ENCODE measurements at regions not wholly inside any gene's neighbourhood (a gene's known extent, or its start where the extent isn't known, plus 50 kb on each side); places are given as distances from the start of the nearest gene placed in this dataset.
"Not testable (repeated sequence)": the region's sequence is repeated elsewhere in the genome, so short reads cannot be mapped to it uniquely, and the experiment has no call there.

DNA sequence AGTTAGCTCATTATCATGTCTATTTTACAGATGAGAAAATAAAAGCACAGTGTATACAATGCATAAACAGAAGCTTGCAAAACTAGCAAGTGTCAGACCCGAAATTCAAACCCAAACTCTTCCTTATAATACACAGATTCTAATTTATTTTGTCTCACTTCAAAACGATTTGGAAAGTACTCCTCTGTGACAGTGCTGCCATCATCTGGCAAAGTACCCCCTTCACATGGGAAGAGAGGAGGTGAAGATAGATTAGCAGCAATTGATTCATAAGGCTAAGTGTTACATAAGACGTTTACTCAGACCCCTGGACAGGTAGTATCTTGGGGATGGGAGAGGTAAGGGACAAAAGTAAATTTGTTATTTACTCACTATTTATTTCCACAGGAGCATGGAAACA lies 744.0 kb upstream of the SGO1 start:
- H3K27ac ChIP-seq (ENCODE audit: low read length): no peak overlapping the region
- WGBS (ENCODE audit: insufficient coverage): no CpG with 5 or more reads among the region's 3 CpGs
- peaks cover 5% of the 10 kb centered on the region for H3K9me3 ChIP-seq (replicated peaks; ENCODE audit: control insufficient read depth, low read depth, low read length)
- no peak for DNase-seq
- H3K36me3 ChIP-seq (ENCODE audit: control insufficient read depth, insufficient read depth, low read length): no peaks in the 10 kb centered on the region
- H3K4me3 ChIP-seq (ENCODE audit: low read length): no peak overlapping the region
- no peaks in the 10 kb centered on the region for H3K4me1 ChIP-seq (ENCODE audit: control insufficient read depth, insufficient read depth, low read length)
- no peaks in the 10 kb centered on the region for H3K27me3 ChIP-seq (ENCODE audit: control insufficient read depth, insufficient read depth, low read length)

DNA sequence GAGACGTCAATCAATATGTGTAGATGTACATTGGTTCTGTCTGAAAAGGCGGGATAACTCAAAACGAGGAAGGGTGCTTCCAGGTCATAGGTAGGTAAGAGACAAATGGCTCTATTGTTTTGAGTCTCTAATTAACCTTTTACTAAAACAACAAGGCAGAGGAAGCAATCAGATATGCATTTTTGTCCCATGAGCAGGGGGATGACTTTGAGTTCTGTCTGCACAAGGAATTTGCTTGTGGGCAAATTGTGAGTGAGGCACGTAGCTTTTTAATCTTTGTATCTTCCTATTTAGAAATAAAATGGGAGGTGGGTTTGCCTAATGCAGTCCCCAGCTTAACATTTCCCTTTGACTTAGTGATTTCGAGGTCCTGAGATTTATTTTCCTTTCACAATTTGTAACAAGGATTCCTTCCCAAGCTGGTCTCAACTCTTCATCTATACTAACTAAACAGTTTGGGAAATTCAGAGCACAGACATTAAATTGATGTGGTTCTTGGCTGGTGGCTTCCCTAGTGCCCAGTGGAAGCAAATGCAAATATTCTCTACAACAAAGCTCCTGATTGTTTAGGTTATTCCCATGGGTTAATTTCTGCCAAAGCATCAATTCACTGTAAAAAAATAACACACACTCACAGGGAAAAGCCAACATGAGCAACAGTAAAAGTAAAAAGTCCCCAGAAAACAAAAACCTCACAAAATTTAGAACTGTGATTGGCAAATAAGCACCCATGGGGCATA lies 738.8 kb upstream of the SGO1 start:
- H3K9me3 ChIP-seq (replicated peaks; ENCODE audit: control insufficient read depth, low read depth, low read length): peaks cover 3% of the 10 kb centered on the region
- no peak overlapping the region for H3K27ac ChIP-seq (ENCODE audit: low read length)
- no peak for DNase-seq
- H3K27me3 ChIP-seq (ENCODE audit: control insufficient read depth, insufficient read depth, low read length): no peaks in the 10 kb centered on the region
- H3K4me3 ChIP-seq (ENCODE audit: low read length): no peak overlapping the region
- no peaks in the 10 kb centered on the region for H3K36me3 ChIP-seq (ENCODE audit: control insufficient read depth, insufficient read depth, low read length)
- no peaks in the 10 kb centered on the region for H3K4me1 ChIP-seq (ENCODE audit: control insufficient read depth, insufficient read depth, low read length)
- WGBS (ENCODE audit: insufficient coverage): no CpG with 5 or more reads among the region's 5 CpGs

DNA sequence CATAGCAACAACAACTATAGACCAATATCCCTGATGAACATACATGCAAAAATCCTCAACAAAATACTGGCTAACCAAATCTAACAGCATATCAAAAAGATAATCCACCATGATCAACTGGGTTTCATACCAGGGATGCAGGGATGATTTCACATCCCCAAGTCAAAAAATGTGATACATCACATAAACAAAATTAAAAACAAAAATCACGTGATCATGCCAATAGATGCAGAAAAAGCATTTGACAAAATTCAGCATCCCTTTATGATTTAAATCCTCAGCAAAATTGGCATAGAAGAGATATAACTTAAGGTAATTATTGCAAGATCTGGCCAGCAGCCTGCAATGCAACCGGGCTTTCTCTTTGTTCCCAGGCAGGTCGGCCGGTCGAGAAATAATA lies 735.1 kb upstream of the SGO1 start:
- H3K36me3 ChIP-seq (ENCODE audit: control insufficient read depth, insufficient read depth, low read length): not testable (repeated sequence)

DNA sequence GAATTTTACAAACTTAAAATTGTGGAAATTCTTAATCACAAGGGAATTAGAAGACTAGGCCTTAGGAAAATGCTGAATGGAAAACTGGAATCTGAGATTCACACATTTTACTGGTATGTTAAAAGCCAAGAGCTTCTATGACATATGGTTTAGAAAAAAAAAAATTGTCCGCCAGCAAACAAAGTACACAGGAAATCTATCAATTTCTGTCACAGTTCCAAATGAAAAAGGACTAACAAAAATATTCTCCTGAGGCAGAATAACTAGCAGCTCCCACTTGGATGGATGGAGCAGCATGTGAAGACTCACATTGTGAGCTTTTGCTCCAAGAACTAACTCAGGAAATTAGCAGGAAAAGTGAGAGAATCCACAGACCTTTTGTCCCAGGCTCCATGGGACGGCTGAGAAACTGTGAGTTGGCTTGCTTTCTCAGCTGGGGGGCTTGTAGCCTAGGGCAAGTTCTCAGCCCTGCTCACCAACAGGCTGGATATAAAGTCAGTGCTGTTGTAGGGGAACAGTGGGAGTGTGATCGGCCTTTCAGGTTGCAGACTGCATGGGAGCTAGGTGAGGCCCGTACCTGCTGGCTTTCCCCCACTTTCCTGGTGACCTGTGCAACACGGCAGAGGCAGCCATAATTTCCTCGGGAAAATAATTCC lies 731.1 kb upstream of the SGO1 start:
- no peaks in the 10 kb centered on the region for H3K27me3 ChIP-seq (ENCODE audit: control insufficient read depth, insufficient read depth, low read length)
- H3K4me3 ChIP-seq (ENCODE audit: low read length): no peak overlapping the region
- DNase-seq: peak; percentile 91
- H3K4me1 ChIP-seq (ENCODE audit: control insufficient read depth, insufficient read depth, low read length): no peaks in the 10 kb centered on the region
- H3K27ac ChIP-seq (ENCODE audit: low read length): no peak overlapping the region
- H3K9me3 ChIP-seq (replicated peaks; ENCODE audit: control insufficient read depth, low read depth, low read length): peaks cover 2% of the 10 kb centered on the region
- no peaks in the 10 kb centered on the region for H3K36me3 ChIP-seq (ENCODE audit: control insufficient read depth, insufficient read depth, low read length)
- 65% methylated on average over 5 of the region's 6 CpGs for WGBS (ENCODE audit: insufficient coverage)

More for the DNA sequence above, 735.1 kb upstream of the SGO1 start:
- not testable (repeated sequence) for H3K27me3 ChIP-seq (ENCODE audit: control insufficient read depth, insufficient read depth, low read length); H3K9me3 ChIP-seq (replicated peaks; ENCODE audit: control insufficient read depth, low read depth, low read length); H3K4me3 ChIP-seq (ENCODE audit: low read length); DNase-seq; H3K4me1 ChIP-seq (ENCODE audit: control insufficient read depth, insufficient read depth, low read length); H3K27ac ChIP-seq (ENCODE audit: low read length)
- no CpG with 5 or more reads among the region's 5 CpGs for WGBS (ENCODE audit: insufficient coverage)

DNA sequence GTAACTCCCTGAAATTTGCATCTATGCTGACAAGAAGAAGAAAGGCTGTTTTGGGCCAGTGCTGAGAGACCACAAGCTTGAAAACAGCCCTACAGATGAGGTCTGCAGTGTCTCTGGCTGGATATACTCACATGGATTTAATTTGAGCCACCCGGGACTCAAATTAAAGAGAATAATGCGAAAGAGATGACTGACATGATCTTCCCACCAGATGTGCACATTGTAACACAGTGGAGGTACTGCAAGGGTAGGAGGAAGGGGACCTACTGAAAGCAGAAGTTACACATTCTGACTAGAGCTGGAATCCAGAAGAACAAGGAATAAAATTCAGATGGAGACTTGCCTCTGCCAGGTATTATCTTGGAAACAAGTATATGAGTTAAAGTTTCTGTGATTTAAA lies 728.3 kb upstream of the SGO1 start:
- H3K4me3 ChIP-seq (ENCODE audit: low read length): no peak overlapping the region
- no peaks in the 10 kb centered on the region for H3K27me3 ChIP-seq (ENCODE audit: control insufficient read depth, insufficient read depth, low read length)
- H3K9me3 ChIP-seq (replicated peaks; ENCODE audit: control insufficient read depth, low read depth, low read length): peaks cover 2% of the 10 kb centered on the region
- H3K27ac ChIP-seq (ENCODE audit: low read length): peak overlapping the region; percentile 47
- WGBS (ENCODE audit: insufficient coverage): 29% methylated on average over 1 of the region's 2 CpGs
- peak; percentile 98 for DNase-seq
- no peaks in the 10 kb centered on the region for H3K4me1 ChIP-seq (ENCODE audit: control insufficient read depth, insufficient read depth, low read length)
- H3K36me3 ChIP-seq (ENCODE audit: control insufficient read depth, insufficient read depth, low read length): no peaks in the 10 kb centered on the region

DNA sequence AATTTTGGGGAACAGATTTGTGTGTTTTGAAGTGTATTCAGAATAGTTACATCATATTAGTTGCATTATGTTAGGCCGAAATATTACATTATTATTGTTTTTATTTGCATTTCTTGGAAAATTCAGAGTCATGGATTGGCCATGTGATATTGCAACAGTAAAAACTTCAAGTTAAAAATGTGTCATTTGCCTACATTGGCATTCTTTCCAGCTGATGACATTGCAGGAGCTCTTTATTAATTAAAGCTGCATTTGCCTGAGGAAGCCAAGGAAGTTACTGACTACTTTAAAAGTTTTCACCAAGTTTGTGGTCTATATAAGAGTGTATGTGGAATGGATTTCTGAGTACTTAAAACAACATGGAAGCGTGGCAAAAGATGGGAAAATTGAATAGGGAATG lies 726.4 kb upstream of the SGO1 start:
- H3K27ac ChIP-seq (ENCODE audit: low read length): no peak overlapping the region
- no CpG with 5 or more reads among the region's 2 CpGs for WGBS (ENCODE audit: insufficient coverage)
- H3K9me3 ChIP-seq (replicated peaks; ENCODE audit: control insufficient read depth, low read depth, low read length): no peaks in the 10 kb centered on the region
- DNase-seq: no peak
- no peaks in the 10 kb centered on the region for H3K36me3 ChIP-seq (ENCODE audit: control insufficient read depth, insufficient read depth, low read length)
- H3K4me3 ChIP-seq (ENCODE audit: low read length): no peak overlapping the region
- no peaks in the 10 kb centered on the region for H3K27me3 ChIP-seq (ENCODE audit: control insufficient read depth, insufficient read depth, low read length)
- H3K4me1 ChIP-seq (ENCODE audit: control insufficient read depth, insufficient read depth, low read length): no peaks in the 10 kb centered on the region

DNA sequence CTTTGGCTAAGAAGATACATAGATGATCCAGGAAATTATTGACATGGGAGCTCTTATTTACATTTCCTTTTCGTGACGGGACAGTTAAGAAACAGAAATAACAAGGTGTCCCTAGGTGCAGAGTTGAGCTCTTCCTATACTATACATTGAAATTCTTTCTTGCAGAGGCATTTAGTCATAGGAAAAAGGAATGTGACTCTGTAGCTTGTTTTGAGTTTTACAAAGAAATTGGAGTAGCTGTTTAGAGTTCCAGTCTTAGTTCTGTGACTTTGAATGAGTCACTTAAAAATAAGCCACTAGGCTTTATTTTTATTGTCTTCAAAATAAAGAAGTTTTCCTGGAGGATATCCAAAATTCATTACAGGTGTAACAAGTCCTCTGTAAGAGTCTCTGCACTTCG lies 723.5 kb upstream of the SGO1 start:
- Histone ChIP-seq H3K4me1 (ENCODE audit: control insufficient read depth, insufficient read depth, low read length) (no peaks in the 10 kb centered on the region), H3K36me3 (ENCODE audit: control insufficient read depth, insufficient read depth, low read length) (no peaks in the 10 kb centered on the region), H3K4me3 (ENCODE audit: low read length) (no peak overlapping the region), H3K27me3 (ENCODE audit: control insufficient read depth, insufficient read depth, low read length) (no peaks in the 10 kb centered on the region), H3K9me3 (replicated peaks; ENCODE audit: control insufficient read depth, low read depth, low read length) (no peaks in the 10 kb centered on the region), H3K27ac (ENCODE audit: low read length) (no peak overlapping the region)
- DNase-seq: no peak
- no CpG with 5 or more reads among the region's 3 CpGs for WGBS (ENCODE audit: insufficient coverage)

DNA sequence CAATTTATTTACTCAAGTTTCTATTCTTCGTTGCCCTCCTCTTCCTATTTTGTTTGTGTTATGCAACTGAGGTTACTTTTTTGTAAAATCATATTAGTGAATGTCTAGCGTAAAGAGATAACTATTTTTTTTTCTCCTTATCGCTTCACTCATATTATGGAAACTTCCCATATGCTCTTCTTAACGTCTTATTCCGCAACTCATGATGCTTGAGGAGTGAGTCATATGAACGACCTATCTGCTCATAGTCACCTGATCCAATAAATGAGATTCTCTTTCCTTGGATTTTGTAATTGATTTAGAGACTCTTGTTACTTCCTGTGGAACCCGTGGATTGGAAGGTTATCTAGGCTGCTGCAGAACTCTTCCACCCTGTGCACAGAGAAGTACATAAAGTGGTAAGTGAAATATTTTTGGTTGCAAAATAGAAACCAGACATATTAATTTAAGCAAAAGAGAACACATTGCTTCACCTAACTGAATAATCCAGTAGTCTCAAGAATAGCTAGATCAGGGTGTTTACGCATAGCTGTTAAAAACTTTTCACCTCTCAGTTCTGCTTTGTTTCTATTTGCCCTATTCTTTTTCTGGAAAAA lies 719.3 kb upstream of the SGO1 start:
- no peak for DNase-seq
- H3K4me1 ChIP-seq (ENCODE audit: control insufficient read depth, insufficient read depth, low read length): no peaks in the 10 kb centered on the region
- WGBS (ENCODE audit: insufficient coverage): no CpG with 5 or more reads among the region's 8 CpGs
- H3K27me3 ChIP-seq (ENCODE audit: control insufficient read depth, insufficient read depth, low read length): no peaks in the 10 kb centered on the region
- H3K27ac ChIP-seq (ENCODE audit: low read length): no peak overlapping the region
- no peaks in the 10 kb centered on the region for H3K9me3 ChIP-seq (replicated peaks; ENCODE audit: control insufficient read depth, low read depth, low read length)
- H3K4me3 ChIP-seq (ENCODE audit: low read length): no peak overlapping the region
- no peaks in the 10 kb centered on the region for H3K36me3 ChIP-seq (ENCODE audit: control insufficient read depth, insufficient read depth, low read length)

DNA sequence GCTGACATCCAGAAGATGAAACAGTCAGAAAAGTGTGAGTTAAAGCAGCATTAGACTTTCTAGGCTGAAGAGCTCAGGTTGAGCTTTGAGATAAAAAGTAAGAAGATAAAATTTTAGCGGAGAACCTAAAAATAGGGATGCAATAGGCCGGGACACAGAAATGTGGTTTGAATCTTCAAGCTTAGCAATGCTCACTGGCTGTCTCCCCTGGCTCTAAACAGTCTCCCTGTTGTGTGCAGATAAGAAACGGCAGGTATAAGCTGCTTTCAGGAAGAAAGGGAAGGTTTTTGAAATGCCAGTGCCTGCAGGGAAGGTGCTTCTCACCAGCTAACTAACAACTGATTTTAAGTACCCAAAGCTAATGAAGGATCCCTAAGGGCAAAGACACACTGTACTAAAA lies 718.7 kb upstream of the SGO1 start:
- Histone ChIP-seq H3K27ac (ENCODE audit: low read length) (no peak overlapping the region), H3K4me1 (ENCODE audit: control insufficient read depth, insufficient read depth, low read length) (no peaks in the 10 kb centered on the region), H3K4me3 (ENCODE audit: low read length) (no peak overlapping the region), H3K9me3 (replicated peaks; ENCODE audit: control insufficient read depth, low read depth, low read length) (no peaks in the 10 kb centered on the region), H3K27me3 (ENCODE audit: control insufficient read depth, insufficient read depth, low read length) (no peaks in the 10 kb centered on the region), H3K36me3 (ENCODE audit: control insufficient read depth, insufficient read depth, low read length) (no peaks in the 10 kb centered on the region)
- no peak for DNase-seq
- WGBS (ENCODE audit: insufficient coverage): 56% methylated on average over 2 of the region's 3 CpGs

DNA sequence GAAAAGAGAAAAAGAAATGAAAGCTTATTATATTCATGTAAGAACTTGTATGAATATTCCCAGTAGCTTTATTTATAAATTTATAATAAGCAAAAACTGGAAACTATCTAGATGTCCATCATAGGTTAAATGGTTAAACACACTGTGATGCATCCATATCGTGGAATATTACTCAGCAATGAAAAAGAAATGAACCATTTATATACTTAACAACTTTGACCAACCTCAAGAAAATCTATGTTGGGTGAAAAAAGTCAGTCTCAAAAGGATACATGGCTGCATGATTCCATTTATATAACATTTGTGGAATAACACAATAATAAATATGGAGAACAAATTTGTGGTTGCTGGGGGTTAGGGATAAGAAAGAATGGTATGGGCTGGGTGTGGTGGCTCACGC lies 713.0 kb upstream of the SGO1 start:
- DNase-seq: no peak
- WGBS (ENCODE audit: insufficient coverage): 80% methylated on average over 1 of the region's 2 CpGs

More for the DNA sequence above, 713.0 kb upstream of the SGO1 start:
- H3K4me1 ChIP-seq (ENCODE audit: control insufficient read depth, insufficient read depth, low read length): no peaks in the 10 kb centered on the region
- no peak overlapping the region for H3K27ac ChIP-seq (ENCODE audit: low read length)
- H3K9me3 ChIP-seq (replicated peaks; ENCODE audit: control insufficient read depth, low read depth, low read length): no peaks in the 10 kb centered on the region
- no peak overlapping the region for H3K4me3 ChIP-seq (ENCODE audit: low read length)
- H3K36me3 ChIP-seq (ENCODE audit: control insufficient read depth, insufficient read depth, low read length): no peaks in the 10 kb centered on the region
- no peaks in the 10 kb centered on the region for H3K27me3 ChIP-seq (ENCODE audit: control insufficient read depth, insufficient read depth, low read length)
